Activated T-helper 1 cell treated with anti-CD3 and anti-CD28 coated beads, Interleukin-12 subunit alpha, Interleukin-12 subunit beta, Interleukin-2, Interleukin-4 antibody, amounts not matched to agents 30 ng/mL and 10 ng/mL and 1 ng/mL, durations not matched to agents 14 hours and 24 hours and 36 hours (primary cell): ENCODE measurements at regions not wholly inside any gene's neighbourhood (a gene's known extent, or its start where the extent isn't known, plus 50 kb on each side); places are given as distances from the start of the nearest gene placed in this dataset.

Experiments used
- DNase-seq: peaks from one replicate; pipeline ENCODE4 v3.0.0; 2021; ENCODE audit warnings: low spot score
- H3K27ac Mint-ChIP-seq: one replicate; pipeline ENCODE4 v1.8.0; 2021; ENCODE audit warnings: mild to moderate bottlenecking, mixed read lengths
- H3K27me3 Mint-ChIP-seq: one replicate; pipeline ENCODE4 v1.8.0; 2022; ENCODE audit warnings: mild to moderate bottlenecking, moderate library complexity, mixed read lengths; ENCODE audit not compliant: insufficient read depth
- H3K36me3 Mint-ChIP-seq: one replicate; pipeline ENCODE4 v1.8.0; 2021; ENCODE audit warnings: low read depth, mixed read lengths
- H3K4me1 Mint-ChIP-seq: one replicate; pipeline ENCODE4 v1.8.0; 2021; ENCODE audit warnings: low read depth, mixed read lengths
- H3K4me3 Mint-ChIP-seq: one replicate; pipeline ENCODE4 v1.8.0; 2021; ENCODE audit warnings: mild to moderate bottlenecking, moderate library complexity, mixed read lengths
- H3K9me3 Mint-ChIP-seq: one replicate; pipeline ENCODE4 v1.8.0; 2021; ENCODE audit warnings: mixed read lengths
- intact Hi-C: fragments of 100-400 bp; cut with micrococcal nuclease; formaldehyde crosslinking; loops from one replicate; pipeline ENCODE4 v1.15.1; 2024

GRCh38 chr6:88366672-88367071, 200.5 kb upstream of the CNR1 start:
- no peak overlapping the region for H3K4me3 Mint-ChIP-seq
- no peaks in the 10 kb centered on the region for H3K4me1 Mint-ChIP-seq
- no peak for DNase-seq
- H3K27ac Mint-ChIP-seq: no peak overlapping the region
- intact Hi-C loops: no loop called here
- no peaks in the 10 kb centered on the region for H3K9me3 Mint-ChIP-seq
- no peaks in the 10 kb centered on the region for H3K36me3 Mint-ChIP-seq
- peaks cover 5% of the 10 kb centered on the region for H3K27me3 Mint-ChIP-seq

GRCh38 chr6:88365656-88366055, 199.5 kb upstream of the CNR1 start:
- Mint-ChIP-seq H3K36me3 (no peaks in the 10 kb centered on the region), H3K27ac (no peak overlapping the region), H3K27me3 (peaks cover 5% of the 10 kb centered on the region), H3K9me3 (no peaks in the 10 kb centered on the region), H3K4me3 (no peak overlapping the region), H3K4me1 (no peaks in the 10 kb centered on the region)
- DNase-seq: no peak
- intact Hi-C loops: no loop called here

GRCh38 chr6:88365230-88365629, 199.1 kb upstream of the CNR1 start:
- H3K36me3 Mint-ChIP-seq: no peaks in the 10 kb centered on the region
- no peaks in the 10 kb centered on the region for H3K4me1 Mint-ChIP-seq
- peaks cover 5% of the 10 kb centered on the region for H3K27me3 Mint-ChIP-seq

GRCh38 chr6:88361754-88362153, 195.6 kb upstream of the CNR1 start:
- Mint-ChIP-seq H3K36me3 (no peaks in the 10 kb centered on the region), H3K4me1 (no peaks in the 10 kb centered on the region), H3K27me3 (no peaks in the 10 kb centered on the region), H3K4me3 (no peak overlapping the region), H3K9me3 (no peaks in the 10 kb centered on the region), H3K27ac (no peak overlapping the region)
- intact Hi-C loops: no loop called here
- no peak for DNase-seq

More at GRCh38 chr6:88365230-88365629, 199.1 kb upstream of the CNR1 start:
- DNase-seq: no peak
- no peak overlapping the region for H3K4me3 Mint-ChIP-seq
- intact Hi-C loops: no loop called here
- no peak overlapping the region for H3K27ac Mint-ChIP-seq
- no peaks in the 10 kb centered on the region for H3K9me3 Mint-ChIP-seq

GRCh38 chr6:88361298-88361697, 195.2 kb upstream of the CNR1 start:
- Mint-ChIP-seq H3K27me3 (no peaks in the 10 kb centered on the region), H3K9me3 (no peaks in the 10 kb centered on the region), H3K27ac (no peak overlapping the region), H3K4me1 (no peaks in the 10 kb centered on the region), H3K4me3 (no peak overlapping the region), H3K36me3 (no peaks in the 10 kb centered on the region)
- DNase-seq: no peak
- intact Hi-C loops: no loop called here

GRCh38 chr6:88360203-88360797, 194.2 kb upstream of the CNR1 start:
- H3K36me3 Mint-ChIP-seq: no peaks in the 10 kb centered on the region
- no peak for DNase-seq
- peaks cover 2% of the 10 kb centered on the region for H3K9me3 Mint-ChIP-seq
- no peak overlapping the region for H3K4me3 Mint-ChIP-seq
- intact Hi-C loops: no loop called here
- H3K4me1 Mint-ChIP-seq: no peaks in the 10 kb centered on the region
- no peaks in the 10 kb centered on the region for H3K27me3 Mint-ChIP-seq
- H3K27ac Mint-ChIP-seq: no peak overlapping the region

- Mint-ChIP-seq H3K27me3 (no peaks in the 10 kb centered on the region), H3K4me1 (no peaks in the 10 kb centered on the region), H3K4me3 (no peak overlapping the region), H3K9me3 (peaks cover 7% of the 10 kb centered on the region), H3K27ac (no peak overlapping the region), H3K36me3 (no peaks in the 10 kb centered on the region)
- intact Hi-C loops: no loop called here
- DNase-seq: no peak
Measured at GRCh38 chr6:88359530-88360202, 193.5 kb upstream of the CNR1 start.

- H3K4me3 Mint-ChIP-seq: no peak overlapping the region
- H3K27me3 Mint-ChIP-seq: no peaks in the 10 kb centered on the region
- intact Hi-C loops: no loop called here
- no peak overlapping the region for H3K27ac Mint-ChIP-seq
- no peak for DNase-seq
- H3K36me3 Mint-ChIP-seq: no peaks in the 10 kb centered on the region
- no peaks in the 10 kb centered on the region for H3K4me1 Mint-ChIP-seq
- H3K9me3 Mint-ChIP-seq: peaks cover 7% of the 10 kb centered on the region
Measured at GRCh38 chr6:88358846-88359245, 192.7 kb upstream of the CNR1 start.

- Mint-ChIP-seq H3K27me3 (peaks cover 3% of the 10 kb centered on the region), H3K36me3 (no peaks in the 10 kb centered on the region), H3K9me3 (peaks cover 4% of the 10 kb centered on the region), H3K27ac (no peak overlapping the region), H3K4me3 (no peak overlapping the region), H3K4me1 (no peaks in the 10 kb centered on the region)
- no peak for DNase-seq
- intact Hi-C loops: no loop called here
Measured at GRCh38 chr6:88349511-88349910, 183.4 kb upstream of the CNR1 start.

GRCh38 chr6:88342336-88342735, 176.2 kb upstream of the CNR1 start:
- Mint-ChIP-seq H3K27me3 (no peaks in the 10 kb centered on the region), H3K4me1 (no peaks in the 10 kb centered on the region), H3K4me3 (no peak overlapping the region), H3K9me3 (no peaks in the 10 kb centered on the region), H3K36me3 (no peaks in the 10 kb centered on the region), H3K27ac (no peak overlapping the region)
- intact Hi-C loops: no loop called here
- DNase-seq: no peak

GRCh38 chr6:88339761-88340160, 173.6 kb upstream of the CNR1 start:
- H3K27me3 Mint-ChIP-seq: no peaks in the 10 kb centered on the region
- H3K9me3 Mint-ChIP-seq: no peaks in the 10 kb centered on the region
- intact Hi-C loops: no loop called here
- no peak overlapping the region for H3K27ac Mint-ChIP-seq
- DNase-seq: no peak
- no peaks in the 10 kb centered on the region for H3K36me3 Mint-ChIP-seq
- no peak overlapping the region for H3K4me3 Mint-ChIP-seq
- no peaks in the 10 kb centered on the region for H3K4me1 Mint-ChIP-seq

GRCh38 chr6:88321306-88321705, 155.2 kb upstream of the CNR1 start:
- no peak overlapping the region for H3K4me3 Mint-ChIP-seq
- H3K9me3 Mint-ChIP-seq: no peaks in the 10 kb centered on the region
- no peaks in the 10 kb centered on the region for H3K4me1 Mint-ChIP-seq
- no peak for DNase-seq
- no peak overlapping the region for H3K27ac Mint-ChIP-seq
- H3K36me3 Mint-ChIP-seq: no peaks in the 10 kb centered on the region
- intact Hi-C loops: no loop called here
- H3K27me3 Mint-ChIP-seq: peaks cover 2% of the 10 kb centered on the region

- Mint-ChIP-seq H3K27me3 (no peaks in the 10 kb centered on the region), H3K9me3 (no peaks in the 10 kb centered on the region), H3K4me3 (no peak overlapping the region), H3K4me1 (no peaks in the 10 kb centered on the region), H3K36me3 (no peaks in the 10 kb centered on the region), H3K27ac (no peak overlapping the region)
- intact Hi-C loops: no loop called here
- no peak for DNase-seq
Measured at GRCh38 chr6:88311561-88311960, 145.4 kb upstream of the CNR1 start.

- no peaks in the 10 kb centered on the region for H3K36me3 Mint-ChIP-seq
- H3K9me3 Mint-ChIP-seq: no peaks in the 10 kb centered on the region
- no peaks in the 10 kb centered on the region for H3K4me1 Mint-ChIP-seq
- no peak overlapping the region for H3K4me3 Mint-ChIP-seq
- no peak overlapping the region for H3K27ac Mint-ChIP-seq
- no peak for DNase-seq
- intact Hi-C loops: no loop called here
- peaks cover 2% of the 10 kb centered on the region for H3K27me3 Mint-ChIP-seq
Measured at GRCh38 chr6:88304520-88304919, 138.4 kb upstream of the CNR1 start.
